GM21390 (cell line): ENCODE measurements at regions not wholly inside any gene's neighbourhood (a gene's known extent, or its start where the extent isn't known, plus 50 kb on each side); places are given as distances from the start of the nearest gene placed in this dataset.

Experiments used
- ATAC-seq: cut with Tn5 transposase; IDR thresholded peaks from one replicate; pipeline ENCODE4 v1.9.1; 2021; ENCODE audit not compliant: unreplicated experiment

GRCh38 chr4:38310446-38311043, 350.3 kb downstream of the PTTG2 start:
- peak; percentile 85 for ATAC-seq

GRCh38 chr4:38311495-38312126, 351.4 kb downstream of the PTTG2 start:
- no peak for ATAC-seq

- ATAC-seq, result no peak
These were observed 350.8 kb upstream of the KLF3 start for GRCh38 chr4:38313175-38313574.

GRCh38 chr4:38313999-38314561, 349.9 kb upstream of the KLF3 start:
- ATAC-seq, result no peak

GRCh38 chr4:38314663-38315062, 349.3 kb upstream of the KLF3 start:
- ATAC-seq, result no peak

GRCh38 chr4:38315286-38315685, 348.7 kb upstream of the KLF3 start:
- no peak for ATAC-seq

- no peak for ATAC-seq
These were observed 348.0 kb upstream of the KLF3 start for GRCh38 chr4:38316045-38316444.

GRCh38 chr4:38317041-38317674, 346.8 kb upstream of the KLF3 start:
- no peak for ATAC-seq

- ATAC-seq, result peak; percentile 89
These were observed 345.1 kb upstream of the KLF3 start for GRCh38 chr4:38318737-38319455.

GRCh38 chr4:38319456-38320342, 344.3 kb upstream of the KLF3 start:
- peak; percentile 52 for ATAC-seq

GRCh38 chr4:38320343-38320695, 343.7 kb upstream of the KLF3 start:
- ATAC-seq, result no peak

GRCh38 chr4:38320833-38321232, 343.2 kb upstream of the KLF3 start:
- no peak for ATAC-seq

GRCh38 chr4:38322714-38323113, 341.3 kb upstream of the KLF3 start:
- ATAC-seq, result no peak

GRCh38 chr4:38323141-38323641, 340.8 kb upstream of the KLF3 start:
- ATAC-seq, result no peak

GRCh38 chr4:38324861-38325628, 339.0 kb upstream of the KLF3 start:
- ATAC-seq, result no peak

GRCh38 chr4:38325629-38325913, 338.4 kb upstream of the KLF3 start:
- no peak for ATAC-seq

GRCh38 chr4:38326499-38326898, 337.5 kb upstream of the KLF3 start:
- no peak for ATAC-seq

GRCh38 chr4:38327174-38327573, 336.8 kb upstream of the KLF3 start:
- ATAC-seq, result no peak

- ATAC-seq, result no peak
These were observed 334.8 kb upstream of the KLF3 start for GRCh38 chr4:38328989-38329729.
